Hippocampal formation (tissue), 2 donors: ENCODE measurements at regions not wholly inside any gene's neighbourhood (a gene's known extent, or its start where the extent isn't known, plus 50 kb on each side); places are given as distances from the start of the nearest gene placed in this dataset.
"Not testable (repeated sequence)": the region's sequence is repeated elsewhere in the genome, so short reads cannot be mapped to it uniquely, and the experiment has no call there.

Experiments
- DNase-seq, 2 donors: peaks; one replicate each; lab custom pipeline; 2025; lab: John Stamatoyannopoulos, UW

GRCh38 chr12:86787419-86787818 lies 531.2 kb upstream of the MGAT4C start:
- no peak for DNase-seq

GRCh38 chr12:86777325-86777724 lies 521.1 kb upstream of the MGAT4C start:
- no peak for DNase-seq

- no peak for DNase-seq
These were observed 518.7 kb upstream of the MGAT4C start for GRCh38 chr12:86774841-86775388.

- DNase-seq, result no peak
These were observed 516.5 kb upstream of the MGAT4C start for GRCh38 chr12:86772696-86773095.

GRCh38 chr12:86770871-86771270 lies 514.7 kb upstream of the MGAT4C start:
- no peak for DNase-seq

GRCh38 chr12:86748894-86749293 lies 492.7 kb upstream of the MGAT4C start:
- DNase-seq, result no peak

GRCh38 chr12:86744547-86745212 lies 488.5 kb upstream of the MGAT4C start:
- no peak for DNase-seq

- DNase-seq, result no peak
These were observed 487.8 kb upstream of the MGAT4C start for GRCh38 chr12:86743875-86744536.

GRCh38 chr12:86741531-86741930 lies 485.3 kb upstream of the MGAT4C start:
- DNase-seq, result no peak

GRCh38 chr12:86735851-86736250 lies 479.7 kb upstream of the MGAT4C start:
- DNase-seq, result no peak

GRCh38 chr12:86735072-86735471 lies 478.9 kb upstream of the MGAT4C start:
- no peak for DNase-seq

- no peak for DNase-seq
These were observed 474.0 kb upstream of the MGAT4C start for GRCh38 chr12:86730233-86730632.

GRCh38 chr12:86729739-86730138 lies 473.5 kb upstream of the MGAT4C start:
- DNase-seq, result no peak

- no peak for DNase-seq
These were observed 471.0 kb upstream of the MGAT4C start for GRCh38 chr12:86727160-86727559.

- DNase-seq, result no peak
These were observed 468.5 kb upstream of the MGAT4C start for GRCh38 chr12:86724716-86725115.

- no peak for DNase-seq
These were observed 467.1 kb upstream of the MGAT4C start for GRCh38 chr12:86723326-86723725.

- DNase-seq, result no peak
These were observed 465.7 kb upstream of the MGAT4C start for GRCh38 chr12:86721713-86722397.

- DNase-seq, result no peak
These were observed 463.2 kb upstream of the MGAT4C start for GRCh38 chr12:86719381-86719780.

GRCh38 chr12:86713121-86713520 lies 456.9 kb upstream of the MGAT4C start:
- no peak for DNase-seq

- no peak for DNase-seq
These were observed 456.2 kb upstream of the MGAT4C start for GRCh38 chr12:86712425-86712843.

GRCh38 chr12:86711731-86712130 lies 455.5 kb upstream of the MGAT4C start:
- no peak for DNase-seq

GRCh38 chr12:86710109-86710508 lies 453.9 kb upstream of the MGAT4C start:
- DNase-seq, result no peak

GRCh38 chr12:86709017-86709416 lies 452.8 kb upstream of the MGAT4C start:
- not testable (repeated sequence) for DNase-seq
